IMR-90 (cell line): ENCODE measurements at regions not wholly inside any gene's neighbourhood (a gene's known extent, or its start where the extent isn't known, plus 50 kb on each side); places are given as distances from the start of the nearest gene placed in this dataset.

Source experiments
- ATAC-seq: fragments of 200-7000 bp; cut with Tn5 transposase; 2 replicates; pipeline ENCODE4 v1.9.1; 2020; ENCODE audit warnings: low read depth, mild to moderate bottlenecking, moderate library complexity
- BruUV-seq: library from RNA; stranded (reverse); fragments of 400-500 nt; replicated peaks from 2 replicates; lab custom pipeline; 2021; lab: Mats Ljungman, UMichigan
- CTCF ChIA-PET: fragments of 300-600 bp; formaldehyde crosslinking; extraction: SDS; loops from one replicate; lab custom pipeline; 2021; ENCODE audit warnings: antibody characterized with exemption; lab: Yijun Ruan, JAX
- POLR2A ChIA-PET: fragments of 300-600 bp; sonication (Branson Sonifier 250); formaldehyde crosslinking; loops from one replicate; lab custom pipeline; 2022; ENCODE audit warnings: antibody characterized with exemption; ENCODE audit not compliant: unreplicated experiment; lab: Charles Lee
- DNase-seq: peaks from one replicate; pipeline ENCODE4 v3.0.0; 2013
- H2AFZ ChIP-seq: replicated peaks from 2 replicates; pipeline ENCODE3; 2013; ENCODE audit warnings: low read length, mild to moderate bottlenecking; ENCODE audit not compliant: poor library complexity
- H2AK5ac ChIP-seq: 2 replicates; pipeline ENCODE4 v1.6.1; 2013; ENCODE audit warnings: low read depth, low read length, inconsistent platforms
- H2AK9ac ChIP-seq: replicated peaks from 2 replicates; pipeline ENCODE3; 2013; ENCODE audit warnings: mild to moderate bottlenecking, low read depth, low read length, moderate library complexity; ENCODE audit not compliant: poor library complexity
- H2BK120ac ChIP-seq: 2 replicates; pipeline ENCODE4 v1.6.1; 2013; ENCODE audit warnings: low read depth, low read length, inconsistent platforms
- H2BK15ac ChIP-seq: 3 replicates; pipeline ENCODE4 v1.6.1; 2013; ENCODE audit warnings: low read depth, low read length, inconsistent platforms
- H2BK20ac ChIP-seq: 2 replicates; pipeline ENCODE4 v1.6.1; 2013; ENCODE audit warnings: low read depth, mild to moderate bottlenecking, inconsistent platforms, low read length, moderate library complexity
- H2BK5ac ChIP-seq: 2 replicates; pipeline ENCODE4 v1.6.1; 2013; ENCODE audit warnings: mild to moderate bottlenecking, low read depth, low read length, inconsistent platforms; ENCODE audit not compliant: poor library complexity, severe bottlenecking
- H3K14ac ChIP-seq: replicated peaks from 2 replicates; pipeline ENCODE4 v1.6.1; 2013; ENCODE audit warnings: low read depth, low read length, inconsistent platforms
- H3K18ac ChIP-seq: 2 replicates; pipeline ENCODE4 v1.6.1; 2013; ENCODE audit warnings: low read depth, low read length, control low read depth
- H3K23ac ChIP-seq: 2 replicates; pipeline ENCODE4 v1.6.1; 2013; ENCODE audit warnings: low read depth, low read length, inconsistent platforms
- H3K27ac ChIP-seq: 2 replicates; pipeline ENCODE4 v1.5.1; 2013; ENCODE audit warnings: mild to moderate bottlenecking, control low read depth, low read length; ENCODE audit not compliant: insufficient read depth
- H3K27me3 ChIP-seq: 2 replicates; pipeline ENCODE4 v1.6.1; 2013; ENCODE audit warnings: low read length; ENCODE audit not compliant: control insufficient read depth, insufficient read depth
- H3K36me3 ChIP-seq: 2 replicates; pipeline ENCODE4 v1.6.1; 2013; ENCODE audit warnings: low read length, mixed read lengths; ENCODE audit not compliant: control insufficient read depth, insufficient read depth
- H3K4ac ChIP-seq: 2 replicates; pipeline ENCODE4 v1.6.1; 2013; ENCODE audit warnings: low read depth, low read length, inconsistent platforms
- H3K4me1 ChIP-seq: 2 replicates; pipeline ENCODE4 v1.6.1; 2013; ENCODE audit warnings: low read length, mixed read lengths; ENCODE audit not compliant: control insufficient read depth, insufficient read depth
- H3K4me2 ChIP-seq: 2 replicates; pipeline ENCODE4 v1.6.1; 2013; ENCODE audit warnings: low read depth, mild to moderate bottlenecking, control low read depth, low read length, moderate library complexity
- H3K4me3 ChIP-seq: 2 replicates; pipeline ENCODE4 v1.5.1; 2013; ENCODE audit warnings: low read depth, mild to moderate bottlenecking, control low read depth, low read length, moderate library complexity; ENCODE audit not compliant: insufficient read depth
- H3K56ac ChIP-seq: 2 replicates; pipeline ENCODE4 v1.6.1; 2013; ENCODE audit warnings: low read length, inconsistent platforms; ENCODE audit not compliant: insufficient read depth; ENCODE audit errors: extremely low read depth
- H3K79me1 ChIP-seq, 2 experiments: 2 replicates each; pipeline ENCODE4 v1.6.1; 2013; ENCODE audit warnings: low read length in 2 of 2, inconsistent platforms in 1 of 2, low read depth in 1 of 2
- H3K9ac ChIP-seq: 2 replicates; pipeline ENCODE4 v1.6.1; 2013; ENCODE audit warnings: low read depth, low read length, control low read depth
- H3K9me1 ChIP-seq: 2 replicates; pipeline ENCODE4 v1.6.1; 2013; ENCODE audit warnings: low read length, inconsistent platforms; ENCODE audit not compliant: insufficient read depth
- H3K9me3 ChIP-seq: 2 replicates; pipeline ENCODE4 v1.6.1; 2013; ENCODE audit warnings: low read length; ENCODE audit not compliant: control insufficient read depth, insufficient read depth
- H4K20me1 ChIP-seq: 2 replicates; pipeline ENCODE4 v1.6.1; 2013; ENCODE audit warnings: low read length, inconsistent platforms; ENCODE audit not compliant: insufficient read depth
- H4K5ac ChIP-seq: 2 replicates; pipeline ENCODE4 v1.6.1; 2013; ENCODE audit warnings: mild to moderate bottlenecking, low read depth, low read length, control low read depth
- H4K8ac ChIP-seq, 2 experiments: 2 replicates each; pipeline ENCODE4 v1.6.1; 2013; ENCODE audit warnings: low read depth in 2 of 2, low read length in 2 of 2, control low read depth in 1 of 2, inconsistent platforms in 1 of 2
- H4K91ac ChIP-seq: 2 replicates; pipeline ENCODE4 v1.6.1; 2013; ENCODE audit warnings: low read depth, low read length, inconsistent platforms; ENCODE audit not compliant: insufficient read depth
- CHD1 ChIP-seq: IDR thresholded peaks from 2 replicates; pipeline ENCODE4 v1.6.1; 2012; ENCODE audit warnings: low read depth, low read length, improper control_type of control experiment
- WGBS, 2 experiments: methylation state at CpG; one replicate each; pipeline versions ENCODE4 v1.1.5 to v1.1.7; 2013; ENCODE audit warnings: missing lambda C conversion rate in 2 of 2; ENCODE audit not compliant: insufficient read length in 1 of 2; ENCODE audit errors: extremely low coverage in 2 of 2; 5-methylcytosine and 5-hydroxymethylcytosine counted together
- dilution Hi-C: fragments of 300-500 bp; cut with HindIII; formaldehyde crosslinking; loops from one replicate; pipeline ENCODE4 v1.14.3; 2018; ENCODE audit warnings: low sequenced_read_pairs; ENCODE audit not compliant: unreplicated experiment
- in situ Hi-C: fragments of 300-500 bp; cut with MboI; formaldehyde crosslinking; loops from 3 replicates; pipeline ENCODE4 v1.14.3; 2019; ENCODE audit warnings: low sequenced_read_pairs, inconsistent platforms, mixed read lengths
- intact Hi-C: fragments of 100-400 bp; cut with micrococcal nuclease; formaldehyde crosslinking; loops from 2 replicates; pipeline ENCODE4 v1.10.0; 2022

DNA sequence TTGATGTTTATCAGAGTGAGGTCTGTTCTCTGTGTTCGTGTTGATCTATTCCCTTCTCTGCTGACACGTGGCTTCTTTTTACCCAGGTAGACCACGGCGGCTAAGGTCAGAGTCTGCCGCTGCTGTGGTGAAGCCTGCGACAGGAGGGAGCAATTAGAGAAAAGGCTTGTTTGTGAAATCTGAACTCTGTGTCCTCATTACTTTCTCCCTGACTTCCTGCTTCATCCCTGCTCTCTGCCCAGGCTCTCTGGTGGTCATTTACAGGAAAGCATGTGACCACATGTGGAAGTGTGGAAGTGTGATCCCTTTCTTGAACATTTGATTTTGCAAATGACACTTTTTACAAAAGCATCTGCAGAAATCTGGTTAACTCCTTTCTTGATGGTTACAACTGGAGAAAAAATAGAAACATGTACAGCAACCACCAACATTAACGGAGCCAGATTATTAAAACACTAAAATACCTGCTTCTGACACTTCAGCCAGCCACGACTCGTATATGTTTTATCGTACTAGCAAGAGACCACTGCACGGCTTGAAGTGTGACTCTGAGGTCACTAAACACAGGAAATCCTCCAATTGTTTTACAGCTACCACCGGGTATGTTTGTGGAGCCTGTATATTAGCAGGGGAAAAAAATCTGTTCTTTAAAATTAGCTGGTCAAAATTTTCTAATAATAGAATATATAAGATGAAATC, 388.6 kb upstream of the TMPO start:
- Histone ChIP-seq H2AK5ac (no peak overlapping the region), H3K9me3 (no peaks in the 10 kb centered on the region), H4K91ac (no peak overlapping the region), H2BK120ac (no peak overlapping the region), H2AFZ (no peak overlapping the region), H3K4me2 (no peak overlapping the region), H3K36me3 (no peaks in the 10 kb centered on the region), H3K23ac (no peak overlapping the region), H3K56ac (no peak overlapping the region), H3K79me1 (no peaks in the 10 kb centered on the region), H2AK9ac (no peak overlapping the region), H3K4me3 (no peak overlapping the region), H3K9ac (no peak overlapping the region), H4K8ac (no peak overlapping the region), H4K20me1 (no peaks in the 10 kb centered on the region), H3K18ac (no peak overlapping the region), H3K4me1 (no peaks in the 10 kb centered on the region), H4K5ac (no peak overlapping the region), H3K27ac (no peak overlapping the region), H3K27me3 (no peaks in the 10 kb centered on the region), H2BK5ac (no peak overlapping the region), H3K9me1 (no peaks in the 10 kb centered on the region), H3K4ac (no peak overlapping the region), H2BK15ac (no peak overlapping the region), H3K14ac (no peak overlapping the region), H2BK20ac (no peak overlapping the region)
- no peak for DNase-seq
- no peak for ATAC-seq
- no CpG with 5 or more reads among the region's 12 CpGs for WGBS, 2 experiments
- ChIA-PET POLR2A (no interaction called here), CTCF (no interaction called here)
- no peak for TF ChIP-seq CHD1
- in situ Hi-C loops, result no loop called here
- dilution Hi-C loops, result no loop called here
- intact Hi-C loops, result no loop called here
- no TSS peak for BruUV-seq
